Parathyroid adenoma (tissue), 2 donors: ENCODE measurements at regions not wholly inside any gene's neighbourhood (a gene's known extent, or its start where the extent isn't known, plus 50 kb on each side); places are given as distances from the start of the nearest gene placed in this dataset.

Experiments
- H2AFZ ChIP-seq: fragments of 300-600 bp; sonication (generic); one replicate; pipeline ENCODE4 v1.7.0; 2017; ENCODE audit warnings: antibody characterized with exemption, mild to moderate bottlenecking
- H3K27ac ChIP-seq: fragments of 300-600 bp; sonication (generic); one replicate; pipeline ENCODE4 v1.7.0; 2017
- H3K27me3 ChIP-seq: fragments of 300-600 bp; sonication (generic); one replicate; pipeline ENCODE4 v1.7.0; 2017; ENCODE audit warnings: low read length; ENCODE audit not compliant: control insufficient read depth, insufficient read depth
- H3K36me3 ChIP-seq: fragments of 300-600 bp; sonication (generic); one replicate; pipeline ENCODE4 v1.7.0; 2017; ENCODE audit warnings: low read length; ENCODE audit not compliant: control insufficient read depth, insufficient read depth
- H3K4me1 ChIP-seq: fragments of 300-600 bp; sonication (generic); one replicate; pipeline ENCODE4 v1.7.0; 2017; ENCODE audit warnings: control low read depth
- H3K4me2 ChIP-seq: fragments of 300-600 bp; sonication (generic); one replicate; pipeline ENCODE4 v1.7.0; 2017; ENCODE audit warnings: low read length
- H3K4me3 ChIP-seq: fragments of 300-600 bp; sonication (generic); one replicate; pipeline ENCODE4 v1.7.0; 2017; ENCODE audit warnings: low read depth, low read length
- H3K79me2 ChIP-seq: fragments of 300-600 bp; sonication (generic); one replicate; pipeline ENCODE4 v1.7.0; 2017; ENCODE audit warnings: control low read depth
- H3K9ac ChIP-seq: fragments of 300-600 bp; sonication (generic); one replicate; pipeline ENCODE4 v1.7.0; 2017; ENCODE audit warnings: mild to moderate bottlenecking
- H3K9me3 ChIP-seq: fragments of 300-600 bp; sonication (generic); one replicate; pipeline ENCODE4 v1.7.0; 2017; ENCODE audit warnings: low read length; ENCODE audit not compliant: control insufficient read depth
- CTCF ChIP-seq: fragments of 300-600 bp; sonication (generic); IDR thresholded peaks from one replicate; pipeline ENCODE4 v1.7.0; 2017; ENCODE audit warnings: antibody characterized with exemption, mild to moderate bottlenecking
- donor health status: primary hyperparathyroidism.

GRCh38 chr10:91051829-91052228, 130.9 kb upstream of the ANKRD1 start:
- no peak overlapping the region for H3K4me2 ChIP-seq
- H3K27me3 ChIP-seq: no peaks in the 10 kb centered on the region
- H3K36me3 ChIP-seq: no peaks in the 10 kb centered on the region
- H3K27ac ChIP-seq: no peak overlapping the region
- no peaks in the 10 kb centered on the region for H3K9me3 ChIP-seq
- H3K4me1 ChIP-seq: no peaks in the 10 kb centered on the region
- H3K9ac ChIP-seq: no peak overlapping the region
- H3K79me2 ChIP-seq: no peaks in the 10 kb centered on the region
- no peak for TF ChIP-seq CTCF
- H2AFZ ChIP-seq: no peak overlapping the region
- H3K4me3 ChIP-seq: no peak overlapping the region

GRCh38 chr10:91054325-91054724, 133.4 kb upstream of the ANKRD1 start:
- H3K36me3 ChIP-seq: no peaks in the 10 kb centered on the region
- no peak overlapping the region for H3K27ac ChIP-seq
- H3K4me3 ChIP-seq: no peak overlapping the region
- no peaks in the 10 kb centered on the region for H3K9me3 ChIP-seq
- H3K4me2 ChIP-seq: no peak overlapping the region
- no peaks in the 10 kb centered on the region for H3K79me2 ChIP-seq
- no peak overlapping the region for H3K9ac ChIP-seq
- no peak overlapping the region for H2AFZ ChIP-seq
- H3K4me1 ChIP-seq: no peaks in the 10 kb centered on the region
- no peak for TF ChIP-seq CTCF
- no peaks in the 10 kb centered on the region for H3K27me3 ChIP-seq

GRCh38 chr10:91061187-91061586, 140.3 kb upstream of the ANKRD1 start:
- H3K4me2 ChIP-seq: no peak overlapping the region
- no peak overlapping the region for H3K27ac ChIP-seq
- no peak overlapping the region for H2AFZ ChIP-seq
- H3K9me3 ChIP-seq: no peaks in the 10 kb centered on the region
- H3K79me2 ChIP-seq: no peaks in the 10 kb centered on the region
- no peaks in the 10 kb centered on the region for H3K27me3 ChIP-seq
- no peaks in the 10 kb centered on the region for H3K4me1 ChIP-seq
- no peak overlapping the region for H3K4me3 ChIP-seq
- no peak for TF ChIP-seq CTCF
- no peaks in the 10 kb centered on the region for H3K36me3 ChIP-seq
- H3K9ac ChIP-seq: no peak overlapping the region

- H3K79me2 ChIP-seq: no peaks in the 10 kb centered on the region
- no peaks in the 10 kb centered on the region for H3K36me3 ChIP-seq
- no peaks in the 10 kb centered on the region for H3K27me3 ChIP-seq
- H3K27ac ChIP-seq: no peak overlapping the region
- H3K9me3 ChIP-seq: no peaks in the 10 kb centered on the region
- H3K4me1 ChIP-seq: no peaks in the 10 kb centered on the region
- H3K9ac ChIP-seq: no peak overlapping the region
- no peak overlapping the region for H3K4me2 ChIP-seq
- no peak overlapping the region for H2AFZ ChIP-seq
- no peak for TF ChIP-seq CTCF
- H3K4me3 ChIP-seq: no peak overlapping the region
Observed at GRCh38 chr10:91061608-91062007, 140.7 kb upstream of the ANKRD1 start.

GRCh38 chr10:91062091-91062490, 141.2 kb upstream of the ANKRD1 start:
- Histone ChIP-seq H3K4me3 (no peak overlapping the region), H3K4me2 (no peak overlapping the region), H3K4me1 (no peaks in the 10 kb centered on the region), H3K9me3 (no peaks in the 10 kb centered on the region), H2AFZ (no peak overlapping the region), H3K9ac (no peak overlapping the region), H3K79me2 (no peaks in the 10 kb centered on the region), H3K36me3 (no peaks in the 10 kb centered on the region), H3K27ac (no peak overlapping the region), H3K27me3 (no peaks in the 10 kb centered on the region)
- TF ChIP-seq CTCF: no peak
